GM11168 (cell line): ENCODE measurements at regions not wholly inside any gene's neighbourhood (a gene's known extent, or its start where the extent isn't known, plus 50 kb on each side); places are given as distances from the start of the nearest gene placed in this dataset.
"Not testable (repeated sequence)": the region's sequence is repeated elsewhere in the genome, so short reads cannot be mapped to it uniquely, and the experiment has no call there.

Experiments used
- in situ Hi-C: fragments of 300-500 bp; cut with MboI; formaldehyde crosslinking; loops from one replicate; pipeline ENCODE4 v1.12.0; 2022; ENCODE audit warnings: low sequenced_read_pairs; ENCODE audit not compliant: unreplicated experiment

DNA sequence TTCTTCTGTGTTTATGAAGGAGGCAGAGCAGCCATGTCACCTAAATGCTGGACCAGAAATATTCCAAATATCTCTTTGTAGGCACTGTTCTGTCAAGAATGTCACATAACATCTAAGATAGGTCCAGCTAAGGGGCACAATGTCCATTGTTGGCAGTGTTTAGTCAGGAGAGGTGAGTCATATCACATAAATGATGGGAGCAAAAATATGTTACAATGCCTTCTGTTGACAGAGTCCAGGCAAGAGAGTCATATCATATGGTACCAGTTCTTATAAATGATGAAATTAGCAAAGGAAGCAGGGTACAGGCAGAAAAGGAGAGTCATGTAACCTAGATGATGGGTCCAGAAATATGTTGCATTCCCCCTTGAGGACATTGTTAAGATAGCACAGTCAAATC lies 904.4 kb upstream of the AMELY start:
- in situ Hi-C loops: loop anchor here (25.0 kb wide), 1 partner anchor 479 kb away; no protein-coding TSS in a partner anchor

DNA sequence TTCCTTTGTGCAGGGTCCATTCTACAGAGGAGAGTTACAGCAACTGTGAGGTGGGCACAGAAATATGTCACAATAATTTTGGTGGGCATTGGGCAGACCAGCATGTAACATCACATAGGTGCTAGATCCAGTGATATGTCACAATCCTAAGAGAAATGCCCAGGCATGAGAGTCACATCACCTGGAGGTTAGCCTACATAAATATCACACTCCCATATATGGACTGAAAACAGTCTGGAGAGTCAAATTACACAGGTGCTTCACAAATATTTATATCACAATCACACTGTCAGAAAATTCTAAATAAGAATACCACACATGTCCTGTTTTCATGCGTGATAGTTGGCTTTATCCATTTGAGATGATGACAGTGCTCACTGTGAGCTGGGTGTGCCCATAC lies 903.7 kb upstream of the AMELY start:
- in situ Hi-C loops: loop anchor here (25.0 kb wide), 1 partner anchor 478 kb away; no protein-coding TSS in a partner anchor

DNA sequence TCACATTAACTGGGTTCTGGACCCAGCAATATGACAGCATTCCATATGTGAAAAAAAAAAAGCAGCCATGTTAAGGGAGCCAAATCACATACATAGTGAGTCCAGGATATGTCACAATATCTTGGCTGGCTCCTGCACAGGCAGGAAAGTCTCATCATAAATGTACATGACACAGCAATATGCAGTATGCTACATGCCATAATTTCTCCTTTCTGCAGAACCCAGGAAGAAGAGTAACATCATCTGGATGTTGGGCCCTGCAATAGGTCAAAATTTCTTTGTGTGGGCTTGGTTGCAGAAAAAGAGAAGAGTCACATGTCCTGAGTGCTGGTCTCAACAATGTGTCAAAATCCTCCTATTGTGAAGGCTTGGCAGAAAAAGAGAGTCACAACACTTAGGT lies 902.8 kb upstream of the AMELY start:
- in situ Hi-C loops: loop anchor here (25.0 kb wide), 1 partner anchor 477 kb away; no protein-coding TSS in a partner anchor

DNA sequence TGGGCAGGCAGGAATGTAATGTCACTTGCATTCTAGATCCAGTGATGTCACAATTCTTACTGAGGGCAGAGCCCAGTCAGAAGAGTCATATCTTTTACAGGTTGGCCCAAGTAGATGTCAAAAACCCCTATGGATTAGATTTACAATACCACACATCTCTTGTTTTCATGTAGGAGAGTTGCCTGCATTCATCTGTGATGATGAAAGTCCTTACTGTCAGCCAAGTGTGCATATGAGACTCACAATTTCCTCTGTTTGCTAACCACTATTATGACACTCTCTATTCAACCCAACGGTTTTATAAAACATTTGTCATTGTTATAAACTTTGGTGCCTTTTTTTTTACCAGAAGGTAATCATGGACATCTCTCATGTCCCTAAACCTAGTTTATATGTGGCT lies 898.8 kb upstream of the AMELY start:
- in situ Hi-C loops: loop anchor here (25.0 kb wide), 1 partner anchor 473 kb away; no protein-coding TSS in a partner anchor

DNA sequence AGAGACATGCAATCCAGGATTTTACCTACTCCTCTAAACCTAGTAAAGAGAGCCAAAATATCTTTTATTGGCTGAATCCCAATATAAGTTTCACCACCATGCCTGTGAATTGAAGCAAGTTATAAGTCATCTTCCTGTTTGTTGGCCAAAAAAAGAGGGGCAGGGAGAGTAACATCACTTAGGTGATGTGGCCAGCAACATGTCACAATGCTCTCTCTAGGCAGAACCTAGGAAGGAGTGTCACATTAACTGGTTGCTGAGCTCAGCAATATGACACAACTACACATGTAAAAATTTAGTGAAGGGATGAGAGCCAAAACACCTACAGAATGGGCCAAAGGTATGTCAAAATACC lies 895.9 kb upstream of the AMELY start:
- in situ Hi-C loops: loop anchor here (25.0 kb wide), 1 partner anchor 470 kb away; no protein-coding TSS in a partner anchor

DNA sequence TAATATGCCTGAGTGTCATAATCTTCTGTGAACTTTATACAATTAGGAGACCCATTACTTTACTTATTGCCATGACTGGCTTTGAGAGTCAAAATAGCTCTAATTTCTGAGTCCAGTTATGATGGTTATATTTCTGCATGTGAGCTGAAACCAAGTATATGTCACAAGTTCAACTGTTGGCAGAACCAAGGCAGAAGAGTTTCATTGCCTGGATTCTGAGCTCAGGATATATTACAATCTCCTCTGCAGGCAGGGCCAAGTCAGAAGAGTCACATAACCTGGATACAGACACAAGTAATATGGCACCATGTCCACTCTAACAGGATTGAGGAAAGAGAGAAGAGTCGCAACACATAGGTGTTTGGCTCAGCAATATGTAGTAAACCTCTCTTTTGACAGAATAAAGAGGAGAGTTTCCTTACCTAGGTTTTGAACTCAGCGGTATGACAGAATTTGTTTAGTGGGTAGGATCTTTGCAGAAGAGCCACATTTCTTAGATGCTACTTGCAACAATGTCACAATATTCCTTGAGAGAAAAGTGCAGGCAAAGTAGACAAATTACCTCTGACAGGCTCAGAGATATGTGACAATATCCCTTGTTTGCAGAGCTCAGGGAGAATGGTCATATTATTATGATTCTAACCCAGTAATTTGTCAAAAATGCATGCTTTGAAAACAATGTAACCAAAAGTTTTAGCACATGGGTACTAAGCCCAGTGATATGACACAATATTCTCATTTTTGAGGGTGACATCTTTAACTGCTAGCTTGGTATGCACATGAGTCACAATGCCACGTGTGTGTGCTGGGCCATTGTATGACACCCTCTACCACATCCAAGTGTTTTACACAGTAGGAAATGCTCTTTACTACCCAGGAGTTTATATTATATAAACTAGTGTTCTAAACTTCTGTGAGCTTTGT lies 895.3 kb upstream of the AMELY start:
- in situ Hi-C loops: loop anchor here (25.0 kb wide), 1 partner anchor 470 kb away; no protein-coding TSS in a partner anchor

DNA sequence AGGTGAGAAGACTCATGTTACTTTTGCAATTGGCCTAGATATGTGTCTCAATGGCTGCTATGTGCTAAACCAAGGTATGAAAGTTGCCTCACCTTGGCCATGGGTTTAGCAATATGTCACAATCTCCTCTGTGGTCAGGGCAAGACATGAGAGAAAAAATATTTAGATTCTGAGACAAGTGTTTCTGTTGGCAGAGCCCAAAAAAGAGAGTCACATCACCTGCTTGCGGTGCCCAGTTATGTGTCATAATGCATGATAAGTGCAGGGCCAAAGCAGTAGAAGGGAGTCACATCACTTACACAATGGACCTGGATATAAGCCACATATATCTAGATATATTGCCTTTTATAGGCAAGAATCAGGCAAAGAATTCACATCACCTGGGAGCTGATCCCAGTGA lies 894.1 kb upstream of the AMELY start:
- in situ Hi-C loops: loop anchor here (25.0 kb wide), 1 partner anchor 468 kb away; no protein-coding TSS in a partner anchor

DNA sequence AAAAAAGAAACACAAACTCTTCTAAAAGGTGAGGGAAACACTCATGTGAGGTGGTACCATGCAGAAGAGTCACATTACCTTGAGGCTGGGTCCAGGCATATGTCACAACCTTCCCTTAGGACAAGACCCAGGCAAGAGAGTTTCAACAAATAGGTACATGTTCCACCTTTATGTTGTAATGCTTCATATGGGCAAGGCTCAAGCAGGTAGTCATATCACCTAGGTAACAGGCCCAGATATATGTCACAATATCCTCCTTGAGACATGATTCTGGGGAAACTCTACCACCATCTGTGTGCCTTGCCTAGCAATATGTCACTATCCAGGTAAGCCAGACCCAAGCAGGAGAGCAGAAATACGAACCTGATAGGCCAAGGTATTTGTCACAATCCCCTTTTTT lies 892.2 kb upstream of the AMELY start:
- in situ Hi-C loops: loop anchor here (25.0 kb wide), 1 partner anchor 466 kb away; no protein-coding TSS in a partner anchor

DNA sequence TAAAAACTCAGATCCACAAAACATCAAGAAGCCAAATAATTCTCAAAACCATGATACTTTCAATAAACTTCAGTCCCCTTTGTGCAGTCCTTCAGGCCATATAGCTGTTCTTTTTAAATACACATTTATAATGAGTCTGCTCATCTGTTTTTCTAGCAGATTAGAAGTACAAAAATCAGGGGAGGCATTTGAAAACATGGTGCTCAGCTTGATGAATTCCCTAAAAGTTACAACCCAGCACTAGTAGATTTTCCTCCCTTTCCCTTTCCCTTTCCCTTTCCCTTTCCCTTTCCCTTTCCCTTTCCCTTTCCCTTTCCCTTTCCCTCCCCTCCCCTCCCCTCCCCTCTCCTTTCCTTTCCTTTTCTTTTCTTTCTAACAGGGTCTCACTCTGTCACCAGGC lies 884.6 kb upstream of the AMELY start:
- in situ Hi-C loops: no loop called here

DNA sequence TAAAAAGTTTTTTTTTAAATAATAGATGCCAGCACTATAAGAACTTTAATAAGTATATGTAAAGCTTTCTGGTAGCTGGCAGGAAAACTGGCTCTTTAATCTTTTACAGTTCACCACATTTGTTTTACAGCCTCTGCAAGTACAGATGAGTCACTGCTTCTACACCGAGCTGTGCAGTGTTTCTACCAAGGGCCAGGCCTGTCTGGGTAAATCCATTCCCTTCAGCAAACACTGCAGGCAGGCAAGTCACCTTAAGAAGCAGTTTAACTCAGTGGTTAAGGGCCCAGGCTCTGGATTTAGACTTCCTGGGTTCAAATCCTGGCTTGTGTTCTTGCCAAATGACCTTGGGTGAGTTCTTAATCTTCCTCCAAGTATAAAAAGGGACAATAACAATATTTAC lies 882.9 kb upstream of the AMELY start:
- in situ Hi-C loops: no loop called here

DNA sequence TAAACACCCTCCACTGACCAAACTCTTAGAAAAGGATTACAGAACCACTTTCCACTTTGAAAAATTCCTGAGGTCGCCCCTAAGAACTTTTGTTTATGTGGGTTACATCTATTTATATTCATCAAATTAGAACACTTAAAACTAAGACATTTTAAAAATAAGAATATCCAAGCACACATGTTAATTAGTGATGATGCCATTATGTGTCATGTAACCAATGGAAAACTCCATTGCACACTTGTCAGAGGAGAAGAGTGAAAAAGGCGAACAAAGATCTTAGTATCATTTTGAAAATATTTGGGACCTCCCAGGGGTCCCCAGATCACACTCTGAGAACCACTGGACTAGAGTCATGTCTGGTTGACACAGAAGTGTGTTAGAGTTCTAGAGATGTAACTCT lies 882.4 kb upstream of the AMELY start:
- in situ Hi-C loops: no loop called here

DNA sequence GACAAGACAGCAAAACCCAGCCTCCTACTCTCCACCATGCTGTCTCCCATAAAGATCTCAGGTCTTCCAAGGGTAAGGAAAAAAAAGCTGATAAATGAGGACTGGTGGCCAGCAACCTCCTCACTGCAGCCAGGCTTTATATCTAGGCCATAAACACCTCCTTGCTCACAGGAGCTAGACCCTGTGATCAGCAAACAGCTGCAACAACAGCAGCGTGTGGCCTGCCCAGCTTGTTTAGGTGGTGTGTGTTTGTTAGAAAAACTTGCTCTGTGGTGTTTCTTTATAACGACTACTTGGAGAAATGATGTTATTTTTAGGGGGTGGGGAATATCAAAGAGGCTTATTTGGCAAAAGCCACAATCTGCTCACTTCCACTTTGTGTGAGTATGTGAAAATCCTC lies 880.9 kb upstream of the AMELY start:
- in situ Hi-C loops: no loop called here

DNA sequence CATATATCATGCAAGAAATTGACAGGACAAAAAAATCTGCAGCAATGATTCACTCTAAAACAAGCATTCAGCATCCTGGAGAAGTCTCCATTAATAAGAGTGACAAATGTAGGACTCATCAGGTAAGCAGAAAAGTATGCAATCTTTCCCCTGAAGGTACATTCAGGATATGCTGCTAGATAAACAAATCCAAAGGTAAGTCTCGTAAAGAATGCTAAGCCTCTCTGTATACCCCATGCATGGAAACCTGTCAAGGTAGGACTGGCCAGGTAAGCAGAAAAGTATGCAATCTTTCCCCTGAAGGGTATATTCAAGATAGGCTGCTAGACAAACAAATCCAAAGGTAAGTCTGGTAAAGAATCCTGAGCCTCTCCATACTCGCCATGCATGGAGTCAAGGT lies 869.9 kb upstream of the AMELY start:
- in situ Hi-C loops: no loop called here

DNA sequence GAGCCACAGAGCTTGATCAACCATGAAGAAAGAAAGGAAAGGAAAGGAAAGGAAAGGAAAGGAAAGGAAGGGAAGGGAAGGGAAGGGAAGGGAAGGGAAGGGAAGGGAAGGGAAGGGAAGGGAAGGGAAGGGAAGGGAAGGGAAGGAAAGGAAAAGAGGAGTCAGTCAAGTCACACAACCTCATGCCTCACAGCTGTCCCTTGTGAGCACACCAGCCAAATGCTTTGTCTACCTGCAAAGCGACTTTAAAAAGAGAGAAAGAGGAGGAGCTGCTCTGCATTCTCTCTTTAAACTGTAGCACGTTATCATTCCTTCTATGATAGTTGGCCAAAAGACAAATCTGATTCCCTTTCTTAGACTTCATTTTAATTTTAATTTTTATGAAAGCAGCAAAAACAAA lies 863.9 kb upstream of the AMELY start:
- in situ Hi-C loops: not testable (repeated sequence)

DNA sequence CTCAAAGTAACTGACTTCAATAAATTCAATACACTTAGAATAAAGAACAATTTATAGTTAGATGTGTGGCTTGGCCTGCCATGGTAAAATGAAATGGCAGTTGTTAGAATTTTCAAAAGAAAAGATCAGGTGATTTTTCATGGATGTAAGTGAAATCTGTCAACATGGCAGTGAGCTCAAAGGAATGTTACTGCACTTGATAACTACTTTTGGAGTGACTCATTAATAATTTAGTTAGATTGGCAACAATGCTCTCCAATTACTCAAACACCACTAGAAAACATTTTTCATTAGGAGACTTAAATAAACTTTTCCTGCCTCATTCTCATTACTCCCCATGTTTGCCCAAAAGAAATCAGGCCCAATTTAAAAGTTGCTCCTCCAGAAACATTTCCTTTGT lies 860.2 kb upstream of the AMELY start:
- in situ Hi-C loops: no loop called here

DNA sequence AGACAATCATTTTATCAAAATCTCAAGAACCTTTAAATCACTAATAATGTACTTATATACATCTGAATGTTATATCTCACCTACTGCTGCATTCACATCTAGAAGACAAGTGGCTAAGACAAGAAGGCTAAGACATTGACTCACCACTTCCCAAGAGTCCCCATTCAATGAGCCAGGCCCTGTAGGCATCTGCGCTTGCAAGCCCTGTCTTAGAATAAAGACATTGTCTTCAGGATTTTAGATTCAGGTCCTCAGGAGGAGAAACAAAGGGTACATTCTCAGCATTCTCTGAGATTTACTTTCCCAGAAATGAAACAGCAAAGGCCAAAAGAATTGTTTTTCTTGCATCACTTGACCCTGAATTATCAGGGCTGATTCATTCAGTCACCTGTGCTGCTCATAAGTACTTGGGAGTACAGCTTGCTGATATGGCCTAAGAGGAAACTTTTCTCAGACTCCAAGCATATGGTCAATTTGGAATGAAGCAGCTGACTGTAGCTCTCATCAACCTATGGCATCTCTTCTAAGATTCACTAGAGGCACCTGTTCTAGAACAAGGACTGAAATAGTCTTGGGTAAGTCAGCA lies 858.3 kb upstream of the AMELY start:
- in situ Hi-C loops: no loop called here

DNA sequence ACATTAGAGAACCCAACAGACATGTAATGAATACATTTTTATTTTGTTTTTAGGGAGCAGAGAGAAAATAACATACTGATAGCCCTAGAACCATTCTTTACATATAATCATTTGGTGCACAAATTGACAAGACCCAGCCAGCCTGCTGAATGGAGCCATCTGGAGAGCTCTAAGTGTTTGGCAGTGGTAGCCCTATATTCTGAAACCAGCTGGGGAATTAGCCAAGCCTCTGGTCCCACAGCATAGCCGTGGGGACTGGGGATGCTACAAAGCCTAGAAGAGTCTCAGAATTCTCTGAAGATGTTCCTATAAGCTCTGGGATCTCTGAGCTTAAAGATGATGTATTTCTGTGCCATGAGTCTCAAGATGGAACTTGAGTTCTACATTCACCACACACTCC lies 857.3 kb upstream of the AMELY start:
- in situ Hi-C loops: no loop called here

DNA sequence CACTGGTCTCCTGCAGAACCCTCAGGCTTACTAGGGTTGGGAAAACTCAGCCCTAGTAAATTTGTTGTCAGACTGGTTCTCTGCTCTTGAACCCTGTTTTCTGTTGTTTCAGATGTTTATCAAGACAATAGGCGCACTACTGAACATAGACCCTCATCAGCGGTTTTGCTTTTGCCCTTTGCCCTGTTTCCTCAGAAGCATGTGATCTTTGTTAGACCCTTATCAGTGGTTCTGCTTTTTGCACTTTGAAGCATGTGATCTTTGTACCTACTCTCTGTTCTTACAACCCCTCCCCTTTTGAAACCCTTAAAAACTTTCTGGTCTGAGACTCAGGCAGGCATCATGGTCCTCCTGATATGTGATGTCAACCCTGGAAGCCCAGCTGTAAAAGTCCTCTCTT lies 842.2 kb upstream of the AMELY start:
- in situ Hi-C loops: no loop called here

DNA sequence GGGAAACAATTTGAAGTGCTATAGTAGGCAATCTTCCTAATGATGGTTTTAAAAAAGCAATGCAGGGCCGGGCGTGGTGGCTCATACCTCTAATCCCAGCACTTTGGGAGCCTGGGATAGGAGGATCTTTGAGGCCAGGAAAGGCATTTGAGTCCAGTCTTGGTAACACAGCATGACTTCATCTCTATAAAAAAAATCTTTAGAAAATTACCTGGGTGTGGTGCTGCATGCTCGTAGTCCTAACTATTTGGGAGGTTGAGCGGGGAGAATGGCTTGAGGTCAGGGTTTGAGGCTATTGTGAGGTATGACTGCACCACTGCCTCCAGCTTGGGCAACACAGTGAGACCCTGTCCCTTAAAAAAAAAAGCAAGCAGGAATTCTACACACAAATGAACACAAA lies 835.2 kb upstream of the AMELY start:
- in situ Hi-C loops: no loop called here

DNA sequence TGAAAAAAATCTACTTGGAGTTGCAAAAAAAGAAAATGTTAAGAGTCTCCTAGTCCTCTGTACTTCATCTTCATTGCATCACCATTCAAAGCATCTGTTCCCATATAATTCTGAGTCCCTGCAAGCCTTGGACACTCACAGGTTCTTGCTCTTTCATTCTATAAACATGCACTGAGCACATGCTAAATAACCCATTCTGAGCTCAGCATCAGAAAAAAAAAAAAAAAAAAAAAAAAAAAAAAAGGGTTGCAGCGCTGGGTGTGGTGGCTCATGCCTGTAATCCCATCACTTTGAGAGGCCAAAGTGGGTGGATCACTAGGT lies 834.0 kb upstream of the AMELY start:
- in situ Hi-C loops: no loop called here

DNA sequence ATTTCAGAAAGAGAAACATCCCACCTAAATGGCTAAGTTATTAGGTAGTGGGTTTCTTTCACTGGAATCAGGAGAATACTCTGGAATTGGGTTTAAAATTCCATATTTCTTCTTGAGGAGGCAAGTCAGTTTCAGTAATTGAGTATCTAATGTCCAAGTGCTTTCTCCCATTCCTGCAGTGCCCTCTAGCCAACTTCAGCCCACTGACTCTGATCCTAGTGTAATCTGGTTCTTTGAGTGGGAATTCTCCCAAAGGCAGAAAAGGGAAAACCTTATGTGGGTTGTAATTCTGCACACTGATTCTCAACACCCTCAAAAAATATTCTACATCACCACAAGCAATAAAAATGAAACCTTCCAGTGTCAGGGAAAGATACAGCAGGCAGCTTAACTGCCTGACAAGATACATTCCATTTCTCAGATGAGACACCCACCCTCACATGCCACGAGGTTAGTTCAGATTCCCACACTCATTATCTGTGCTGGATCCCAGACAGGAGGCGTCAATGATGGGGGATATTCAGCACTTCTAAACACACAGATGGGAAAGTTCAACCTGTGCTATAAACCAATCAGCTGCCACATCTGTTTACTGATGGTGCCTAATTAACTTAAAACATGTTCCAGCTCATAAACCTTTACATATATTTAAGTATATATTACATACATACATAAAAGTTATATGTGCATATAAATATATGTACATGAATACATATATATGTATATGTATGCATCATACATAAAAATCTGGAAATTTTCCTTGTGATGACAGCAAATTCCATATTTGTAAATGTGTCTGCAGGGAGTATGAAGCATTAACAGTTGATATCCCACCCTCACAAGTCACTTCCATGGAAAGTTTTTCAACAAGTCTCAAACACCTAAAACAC lies 833.4 kb upstream of the AMELY start:
- in situ Hi-C loops: no loop called here
